NCI-H2029 (cell line): ENCODE measurements at regions not wholly inside any gene's neighbourhood (a gene's known extent, or its start where the extent isn't known, plus 50 kb on each side); places are given as distances from the start of the nearest gene placed in this dataset.

Experiments
- DNase-seq: peaks from one replicate; lab custom pipeline; 2025; lab: John Stamatoyannopoulos, UW

DNA sequence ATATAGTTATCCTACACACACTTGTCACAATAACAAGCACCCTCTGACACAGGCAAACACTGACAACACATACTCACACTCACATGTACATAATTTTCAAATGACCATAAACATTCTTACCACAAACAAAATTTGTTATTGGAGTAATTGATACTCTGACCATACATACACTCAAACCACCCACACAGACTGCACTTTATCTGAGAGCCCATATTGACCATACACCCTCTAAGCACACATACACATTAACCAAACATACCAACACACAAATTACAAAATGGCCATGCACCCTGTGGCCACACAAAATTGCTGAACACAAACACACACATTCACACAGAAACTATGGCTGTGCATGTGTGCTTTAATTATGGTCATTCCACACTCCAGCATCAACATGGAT lies 79.1 kb upstream of the FAM120A start:
- DNase-seq, result no peak

DNA sequence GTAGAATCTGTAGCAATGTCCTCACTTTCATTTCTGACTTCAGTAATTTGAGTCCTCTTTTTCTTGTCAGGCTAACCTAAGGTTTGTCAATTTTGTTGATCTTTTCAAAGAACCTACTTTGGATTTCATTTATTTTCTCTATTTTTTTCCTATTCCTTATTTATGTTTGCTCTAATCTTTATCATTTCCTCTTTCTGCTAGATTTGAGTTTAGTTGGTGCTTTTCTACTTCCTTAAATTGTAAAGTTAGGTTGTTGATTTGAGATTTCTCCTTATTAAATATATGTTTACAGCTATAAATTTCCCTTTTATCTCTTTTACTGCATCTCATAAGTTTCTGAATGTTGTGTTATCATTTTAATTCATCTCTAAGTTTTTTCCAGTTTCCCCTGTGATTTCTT lies 75.1 kb upstream of the FAM120A start:
- DNase-seq, result no peak

DNA sequence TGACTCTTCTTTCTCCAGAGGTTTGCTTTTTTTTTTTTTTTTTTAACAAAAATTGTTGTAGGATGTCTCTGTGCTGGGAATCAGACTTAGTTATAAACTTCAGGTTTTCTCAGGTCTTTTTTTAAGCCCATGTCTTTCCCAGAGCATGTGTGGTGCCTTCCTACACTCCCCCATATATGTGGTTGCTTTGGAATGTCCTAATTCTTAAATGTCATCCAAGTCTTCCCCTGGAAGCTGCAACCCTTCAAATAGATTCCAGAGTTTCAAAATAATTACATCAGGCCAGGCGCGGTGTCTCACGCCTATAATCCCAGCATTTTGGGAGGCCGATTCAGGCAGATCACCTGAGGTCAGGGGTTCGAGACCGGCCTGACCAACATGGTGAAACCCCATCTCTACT lies 73.2 kb upstream of the FAM120A start:
- no peak for DNase-seq

DNA sequence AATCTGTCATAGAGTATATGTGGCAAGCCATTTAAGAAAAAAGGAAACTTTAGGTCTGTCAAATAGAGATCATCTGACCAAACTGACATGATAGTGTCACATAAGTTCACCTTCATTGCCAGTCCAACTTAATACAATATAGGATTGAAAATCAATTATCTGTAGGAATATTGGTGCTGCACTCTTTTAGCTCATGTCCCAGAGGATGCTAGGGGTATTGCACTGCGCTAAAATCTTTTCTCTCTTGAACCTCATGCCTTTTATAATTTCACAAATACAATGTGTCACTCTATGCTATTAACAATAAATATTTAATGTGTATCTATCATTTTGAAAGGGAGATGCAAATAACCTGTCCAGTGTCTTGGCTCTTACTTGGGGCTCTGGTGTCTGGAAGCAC lies 72.4 kb upstream of the FAM120A start:
- no peak for DNase-seq

DNA sequence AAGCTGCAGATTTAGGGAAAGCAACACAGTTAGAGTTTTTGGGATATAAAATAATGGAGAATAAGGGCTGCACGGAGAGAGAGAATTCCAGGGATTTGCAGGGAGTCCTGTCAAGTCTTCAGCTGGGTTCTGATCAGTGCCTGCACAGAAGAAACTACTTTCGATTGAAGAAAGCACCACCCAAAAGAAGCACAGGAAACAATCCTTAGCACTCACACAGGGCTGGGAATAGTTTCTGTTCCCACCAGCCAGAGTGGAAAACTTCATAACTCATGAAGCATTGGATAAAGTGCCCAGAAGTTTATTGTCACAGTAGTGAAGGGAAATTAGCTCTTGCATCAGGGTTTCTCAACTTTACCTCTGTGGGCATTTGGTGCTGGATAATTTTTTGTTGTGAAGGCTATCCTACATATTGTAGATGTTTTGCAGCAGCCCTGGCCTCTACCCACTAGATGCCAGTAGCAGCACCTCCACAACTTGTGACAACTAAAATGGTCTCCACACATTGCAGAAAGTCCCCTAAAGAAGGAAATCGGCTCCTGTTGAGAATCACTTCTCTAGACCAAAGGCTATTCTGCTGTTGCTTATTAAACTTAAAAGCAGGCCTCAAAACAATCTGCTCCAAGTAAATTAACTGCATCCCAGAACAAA lies 71.0 kb upstream of the FAM120A start:
- DNase-seq, result no peak

DNA sequence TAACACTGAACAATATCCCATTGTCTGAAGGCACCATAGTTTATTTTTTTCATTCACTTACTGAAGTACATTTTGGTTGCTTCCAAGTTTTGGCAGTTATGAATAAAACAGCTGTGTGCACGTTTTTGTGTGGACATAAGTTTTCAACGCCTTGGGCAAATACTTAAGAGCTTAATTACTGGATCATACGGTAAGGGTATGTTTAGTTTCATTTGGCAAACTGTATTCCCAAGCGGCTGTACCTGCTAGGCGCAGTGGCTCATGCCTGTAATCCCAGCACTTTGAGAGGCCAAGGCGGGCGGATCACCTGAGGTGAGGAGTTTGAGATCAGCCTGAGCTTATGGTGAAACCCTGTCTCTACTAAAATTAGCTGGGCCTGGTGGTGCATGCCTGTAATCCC lies 63.7 kb upstream of the FAM120A start:
- DNase-seq, result peak; percentile 64

DNA sequence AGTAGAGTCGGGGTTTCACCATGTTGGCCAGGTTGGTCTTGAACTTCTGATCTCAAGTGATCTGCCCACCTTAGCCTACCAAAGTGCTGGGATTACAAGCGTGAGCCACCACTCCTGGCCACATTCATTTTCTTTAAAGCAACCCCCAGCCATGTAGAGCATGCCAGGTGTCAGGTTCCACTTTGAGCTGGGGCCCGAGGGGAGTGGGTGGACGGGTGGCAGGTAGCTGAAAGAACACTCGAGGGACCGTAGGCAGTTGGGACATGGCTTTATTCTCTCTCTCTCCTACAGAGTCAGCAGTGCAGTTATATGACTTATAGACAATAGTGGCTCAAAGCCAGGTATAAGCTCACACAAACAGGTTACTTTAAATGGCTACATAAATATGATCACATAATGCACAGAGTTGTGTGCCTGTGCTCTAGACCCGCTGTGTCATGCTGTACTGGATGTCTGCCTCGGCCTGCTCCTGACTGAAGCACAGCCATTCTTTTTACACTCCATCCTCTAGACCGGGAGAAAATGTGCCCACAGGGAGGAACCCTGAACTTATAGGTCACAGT lies 60.5 kb upstream of the FAM120A start:
- DNase-seq, result peak; percentile 10

DNA sequence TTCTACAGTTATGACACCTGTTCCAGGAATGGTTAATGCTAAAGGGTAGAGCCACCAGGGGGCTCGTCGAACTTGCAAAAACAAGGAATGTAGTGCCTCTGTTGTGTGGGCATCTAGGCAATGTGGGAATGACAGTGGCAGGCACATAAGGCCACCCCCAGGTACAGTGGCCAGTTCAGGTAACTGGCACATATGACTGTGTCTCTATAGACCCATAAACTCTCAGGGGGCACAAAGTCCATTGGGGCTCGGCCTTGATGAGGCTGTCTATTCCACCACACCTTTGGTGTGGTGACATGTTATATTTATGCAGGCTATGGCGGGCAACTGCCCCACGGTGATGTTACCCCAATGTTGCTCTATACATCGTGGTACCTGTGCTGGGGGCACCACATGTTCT lies 59.6 kb upstream of the FAM120A start:
- DNase-seq, result no peak

DNA sequence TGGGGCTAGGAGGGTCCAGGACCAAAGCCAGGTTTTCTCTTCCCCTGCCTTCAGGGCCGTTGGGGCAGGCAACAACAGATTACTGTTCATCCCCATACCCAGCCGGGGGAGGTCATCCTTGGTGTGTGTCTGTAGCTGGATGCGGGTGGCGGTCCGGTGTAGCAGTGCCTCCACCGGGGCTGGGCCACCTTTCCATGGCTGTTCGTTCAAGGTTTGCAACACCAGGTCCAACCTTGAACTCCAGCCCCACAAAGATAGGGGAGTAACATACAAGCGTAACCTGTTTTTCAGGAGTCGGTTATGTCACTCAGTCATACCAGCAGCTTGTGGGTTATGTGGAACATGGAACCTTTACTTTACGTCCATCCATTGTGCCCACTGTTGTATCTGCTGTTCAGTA lies 58.5 kb upstream of the FAM120A start:
- no peak for DNase-seq
